ENCODE measurements at regions not wholly inside any gene's neighbourhood (a gene's known extent, or its start where the extent isn't known, plus 50 kb on each side); places are given as distances from the start of the nearest gene placed in this dataset.

- Histone ChIP-seq H3K79me1 (ENCODE audit: low read depth in 1 of 2, low read length in 2 of 2) (no peaks in the 10 kb centered on the region), H2AK9ac (replicated peaks; ENCODE audit: low read depth, low read length, poor library complexity) (no peak overlapping the region), H4K8ac (ENCODE audit: low read depth in 2 of 2, low read length in 2 of 2) (no peak overlapping the region), H3K14ac (replicated peaks; ENCODE audit: low read depth, low read length) (no peak overlapping the region), H3K9me1 (ENCODE audit: insufficient read depth, low read length) (no peaks in the 10 kb centered on the region), H3K23ac (ENCODE audit: low read depth, low read length) (no peak overlapping the region), H2AFZ (replicated peaks; ENCODE audit: low read length, poor library complexity) (no peak overlapping the region), H2AK5ac (ENCODE audit: low read depth, low read length) (no peak overlapping the region), H3K4ac (ENCODE audit: low read depth, low read length) (no peak overlapping the region), H2BK5ac (ENCODE audit: low read depth, low read length, poor library complexity, severe bottlenecking) (no peak overlapping the region), H3K18ac (ENCODE audit: low read depth, low read length) (no peak overlapping the region), H3K9ac (ENCODE audit: low read depth, low read length) (no peak overlapping the region), H3K9me3 (ENCODE audit: control insufficient read depth, insufficient read depth, low read length) (peaks cover 41% of the 10 kb centered on the region), H3K4me2 (ENCODE audit: low read depth, low read length) (no peak overlapping the region), H3K36me3 (ENCODE audit: control insufficient read depth, insufficient read depth, low read length) (no peaks in the 10 kb centered on the region), H3K27ac (ENCODE audit: insufficient read depth, low read length) (no peak overlapping the region), H2BK15ac (ENCODE audit: low read depth, low read length) (no peak overlapping the region), H3K4me1 (ENCODE audit: control insufficient read depth, insufficient read depth, low read length) (no peaks in the 10 kb centered on the region), H3K27me3 (ENCODE audit: control insufficient read depth, insufficient read depth, low read length) (no peaks in the 10 kb centered on the region), H3K4me3 (ENCODE audit: insufficient read depth, low read depth, low read length) (no peak overlapping the region), H2BK20ac (ENCODE audit: low read depth, low read length) (no peak overlapping the region), H3K56ac (ENCODE audit: extremely low read depth, insufficient read depth, low read length) (no peak overlapping the region), H4K20me1 (ENCODE audit: insufficient read depth, low read length) (no peaks in the 10 kb centered on the region), H4K91ac (ENCODE audit: insufficient read depth, low read depth, low read length) (no peak overlapping the region), H4K5ac (ENCODE audit: low read depth, low read length) (no peak overlapping the region), H2BK120ac (ENCODE audit: low read depth, low read length) (no peak overlapping the region)
- ChIA-PET POLR2A (ENCODE audit: unreplicated experiment) (no interaction called here), CTCF (no interaction called here)
- in situ Hi-C loops (cut with MboI; ENCODE audit: low sequenced_read_pairs), result no loop called here
- ATAC-seq (ENCODE audit: low read depth) (no peak), DNase-seq (no peak)
- 62% methylated on average over 3 of the region's 11 CpGs; no CpG with 5 or more reads in 1 of the 2 experiments for WGBS, 2 experiments (ENCODE audit: extremely low coverage in 2 of 2, insufficient read length in 1 of 2)
- dilution Hi-C loops (cut with HindIII; ENCODE audit: low sequenced_read_pairs, unreplicated experiment), result no loop called here
- BruUV-seq (replicated peaks), result no TSS peak
- intact Hi-C loops (cut with micrococcal nuclease), result no loop called here
- TF ChIP-seq CHD1 (IDR thresholded peaks at IDR 0.05; ENCODE audit: low read depth, low read length) (no peak), SMC3 (IDR thresholded peaks at IDR 0.05; ENCODE audit: low read depth, low read length) (no peak), NFE2L2 (IDR thresholded peaks at IDR 0.05; ENCODE audit: low read depth, low read length) (no peak), RFX5 (IDR thresholded peaks at IDR 0.05; ENCODE audit: low read depth, low read length) (no peak), MAFK (IDR thresholded peaks at IDR 0.05; ENCODE audit: low read depth, low read length) (no peak), FOS (IDR thresholded peaks at IDR 0.05; ENCODE audit: low read depth, low read length) (no peak), RAD21 (IDR thresholded peaks at IDR 0.05; ENCODE audit: low read length) (no peak), RCOR1 (IDR thresholded peaks at IDR 0.05; ENCODE audit: insufficient replicate concordance, low read length) (no peak)
Measured at GRCh38 chr2:2716771-2717170, 385.7 kb upstream of the MYT1L start.
